ENCODE measurements at regions not wholly inside any gene's neighbourhood (a gene's known extent, or its start where the extent isn't known, plus 50 kb on each side); places are given as distances from the start of the nearest gene placed in this dataset.

- Histone ChIP-seq H3K27me3 (ENCODE audit: control insufficient read depth, insufficient read depth, low read length, poor library complexity, severe bottlenecking) (no peaks in the 10 kb centered on the region), H3K9ac (ENCODE audit: extremely low read depth, low read length, poor library complexity, severe bottlenecking) (no peak overlapping the region), H3K9me3 (ENCODE audit: control insufficient read depth, low read length) (no peaks in the 10 kb centered on the region), H3K36me3 (ENCODE audit: control insufficient read depth, insufficient read depth, low read length) (no peaks in the 10 kb centered on the region), H3K4me1 (ENCODE audit: control insufficient read depth, insufficient read depth, low read length) (no peaks in the 10 kb centered on the region), H3K27ac (ENCODE audit: low read depth, low read length) (no peak overlapping the region), H3K4me3 (ENCODE audit: low read length) (no peak overlapping the region)
- Mint-ChIP-seq H3K9me3 (peaks cover 4% of the 10 kb centered on the region), H3K4me3 (no peak overlapping the region), H3K27me3 (ENCODE audit: insufficient read depth) (no peaks in the 10 kb centered on the region), H3K36me3 (ENCODE audit: low read depth) (no peaks in the 10 kb centered on the region), H3K27ac (no peak overlapping the region), H3K4me1 (no peaks in the 10 kb centered on the region)
- TF ChIP-seq CTCF (conservative IDR thresholded peaks at IDR 0.05): no peak
- DNase-seq: no peak
These were observed 789.2 kb upstream of the FBXO33 start for GRCh38 chr14:40221428-40221827.

- no peak overlapping the region for H3K27ac ChIP-seq (ENCODE audit: low read depth, low read length)
- no peak for DNase-seq
- no peaks in the 10 kb centered on the region for H3K36me3 Mint-ChIP-seq (ENCODE audit: low read depth)
- H3K9ac ChIP-seq (ENCODE audit: extremely low read depth, low read length, poor library complexity, severe bottlenecking): no peak overlapping the region
- no peak overlapping the region for H3K4me3 Mint-ChIP-seq
- no peak for TF ChIP-seq CTCF (conservative IDR thresholded peaks at IDR 0.05)
- WGBS, 2 experiments (ENCODE audit: insufficient coverage in 1 of 2, insufficient read length in 1 of 2): 94 to 99% methylated on average over 2 to 3 of the region's 3 CpGs
- H3K9me3 ChIP-seq (ENCODE audit: control insufficient read depth, low read length): no peaks in the 10 kb centered on the region
- H3K4me3 ChIP-seq (ENCODE audit: low read length): no peak overlapping the region
- H3K27ac Mint-ChIP-seq: no peak overlapping the region
- H3K27me3 Mint-ChIP-seq (ENCODE audit: insufficient read depth): no peaks in the 10 kb centered on the region
- no peaks in the 10 kb centered on the region for H3K4me1 Mint-ChIP-seq
- H3K4me1 ChIP-seq (ENCODE audit: control insufficient read depth, insufficient read depth, low read length): no peaks in the 10 kb centered on the region
- H3K36me3 ChIP-seq (ENCODE audit: control insufficient read depth, insufficient read depth, low read length): no peaks in the 10 kb centered on the region
- peaks cover 7% of the 10 kb centered on the region for H3K9me3 Mint-ChIP-seq
- H3K27me3 ChIP-seq (ENCODE audit: control insufficient read depth, insufficient read depth, low read length, poor library complexity, severe bottlenecking): no peaks in the 10 kb centered on the region
These were observed 786.8 kb upstream of the FBXO33 start for GRCh38 chr14:40219032-40219431.

DNA sequence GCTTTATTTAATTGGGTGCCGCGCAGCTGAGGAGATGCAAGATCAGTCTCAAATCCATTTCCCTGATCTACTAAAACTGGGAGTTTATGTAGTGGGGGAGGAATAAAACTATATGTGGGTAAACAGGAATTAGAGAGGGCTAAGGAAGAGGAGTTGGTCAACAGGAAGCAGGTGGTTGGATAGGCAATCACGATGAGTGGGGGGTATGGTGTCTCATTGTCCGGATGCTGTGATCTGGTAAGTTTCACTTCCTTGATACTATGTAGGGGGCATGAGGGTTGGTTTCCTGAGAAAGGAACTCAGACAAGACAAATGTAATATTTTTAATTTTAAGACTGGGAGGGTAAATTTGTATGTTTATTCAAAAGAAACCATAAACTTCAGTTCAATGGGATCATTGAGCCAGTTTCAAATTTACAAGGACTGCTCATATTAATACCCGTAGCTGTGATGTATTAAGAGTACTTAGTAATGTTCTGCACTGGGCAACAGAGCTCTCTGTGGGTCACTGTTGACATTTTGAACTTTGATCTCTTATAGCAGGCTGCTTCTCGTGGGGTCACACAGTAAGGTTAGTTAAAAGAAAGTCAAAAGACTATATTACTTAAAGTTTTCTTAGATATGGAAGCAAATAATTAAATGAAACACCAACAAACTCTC lies 786.2 kb upstream of the FBXO33 start:
- Mint-ChIP-seq H3K27me3 (ENCODE audit: insufficient read depth) (no peaks in the 10 kb centered on the region), H3K9me3 (peaks cover 7% of the 10 kb centered on the region), H3K4me1 (no peaks in the 10 kb centered on the region), H3K4me3 (no peak overlapping the region), H3K27ac (no peak overlapping the region), H3K36me3 (ENCODE audit: low read depth) (no peaks in the 10 kb centered on the region)
- Histone ChIP-seq H3K27me3 (ENCODE audit: control insufficient read depth, insufficient read depth, low read length, poor library complexity, severe bottlenecking) (no peaks in the 10 kb centered on the region), H3K9ac (ENCODE audit: extremely low read depth, low read length, poor library complexity, severe bottlenecking) (no peak overlapping the region), H3K27ac (ENCODE audit: low read depth, low read length) (no peak overlapping the region), H3K4me1 (ENCODE audit: control insufficient read depth, insufficient read depth, low read length) (no peaks in the 10 kb centered on the region), H3K36me3 (ENCODE audit: control insufficient read depth, insufficient read depth, low read length) (no peaks in the 10 kb centered on the region), H3K9me3 (ENCODE audit: control insufficient read depth, low read length) (no peaks in the 10 kb centered on the region), H3K4me3 (ENCODE audit: low read length) (no peak overlapping the region)
- no peak for DNase-seq
- 97 to 100% methylated on average over 1 to 6 of the region's 6 CpGs for WGBS, 2 experiments (ENCODE audit: insufficient coverage in 1 of 2, insufficient read length in 1 of 2)
- TF ChIP-seq CTCF (conservative IDR thresholded peaks at IDR 0.05): no peak
